Bronchial epithelial cell (primary cell): ENCODE measurements at regions not wholly inside any gene's neighbourhood (a gene's known extent, or its start where the extent isn't known, plus 50 kb on each side); places are given as distances from the start of the nearest gene placed in this dataset.

Experiments used
- DNase-seq: peaks from one replicate; pipeline ENCODE4 v3.0.0-alpha.2; 2010; ENCODE audit warnings: low read depth
- FAIRE-seq: peaks from 2 replicates; lab custom pipeline; 2011; peaks lifted over from hg19 to GRCh38; lab: Jason Lieb, UNC
- H3K27me3 ChIP-seq: 2 replicates; pipeline ENCODE4 v1.5.1; 2011; ENCODE audit warnings: low read length; ENCODE audit not compliant: control insufficient read depth, insufficient read depth
- H3K36me3 ChIP-seq: 2 replicates; pipeline ENCODE4 v1.5.1; 2011; ENCODE audit warnings: low read length; ENCODE audit not compliant: control insufficient read depth, insufficient read depth
- H3K4me3 ChIP-seq: 2 replicates; pipeline ENCODE4 v1.5.1; 2011; ENCODE audit warnings: mild to moderate bottlenecking, low read depth, low read length, control low read depth
- CTCF ChIP-seq: IDR thresholded peaks from 2 replicates; pipeline ENCODE4 v1.5.1; 2011; ENCODE audit warnings: mild to moderate bottlenecking, moderate library complexity, low read length, control low read depth, inconsistent platforms; ENCODE audit not compliant: insufficient read depth, severe bottlenecking

GRCh38 chr2:12932192-12932591, 215.5 kb downstream of the TRIB2 start:
- Histone ChIP-seq H3K36me3 (no peaks in the 10 kb centered on the region), H3K4me3 (no peak overlapping the region), H3K27me3 (no peaks in the 10 kb centered on the region)
- DNase-seq (no peak), FAIRE-seq (no peak)
- TF ChIP-seq CTCF, result no peak

GRCh38 chr2:12934146-12934756, 217.5 kb downstream of the TRIB2 start:
- no peak for TF ChIP-seq CTCF
- no peak for DNase-seq
- peak; percentile 32 for FAIRE-seq
- Histone ChIP-seq H3K27me3 (no peaks in the 10 kb centered on the region), H3K36me3 (no peaks in the 10 kb centered on the region), H3K4me3 (no peak overlapping the region)

- no peak overlapping the region for H3K4me3 ChIP-seq
- DNase-seq (no peak), FAIRE-seq (no peak)
- no peaks in the 10 kb centered on the region for H3K27me3 ChIP-seq
- no peak for TF ChIP-seq CTCF
- no peaks in the 10 kb centered on the region for H3K36me3 ChIP-seq
Measured at GRCh38 chr2:12935222-12935621, 218.5 kb downstream of the TRIB2 start.

- FAIRE-seq (no peak), DNase-seq (no peak)
- no peak for TF ChIP-seq CTCF
- Histone ChIP-seq H3K4me3 (no peak overlapping the region), H3K27me3 (no peaks in the 10 kb centered on the region), H3K36me3 (no peaks in the 10 kb centered on the region)
Measured at GRCh38 chr2:12935796-12936195, 219.1 kb downstream of the TRIB2 start.

GRCh38 chr2:12941203-12941602, 224.5 kb downstream of the TRIB2 start:
- no peak overlapping the region for H3K4me3 ChIP-seq
- H3K36me3 ChIP-seq, result no peaks in the 10 kb centered on the region
- DNase-seq (no peak), FAIRE-seq (no peak)
- no peak for TF ChIP-seq CTCF
- H3K27me3 ChIP-seq, result no peaks in the 10 kb centered on the region
